ENCODE measurements at regions not wholly inside any gene's neighbourhood (a gene's known extent, or its start where the extent isn't known, plus 50 kb on each side); places are given as distances from the start of the nearest gene placed in this dataset.
A peak's percentile ranks its signal among the peaks of the same experiment; 100 is the strongest.

DNA sequence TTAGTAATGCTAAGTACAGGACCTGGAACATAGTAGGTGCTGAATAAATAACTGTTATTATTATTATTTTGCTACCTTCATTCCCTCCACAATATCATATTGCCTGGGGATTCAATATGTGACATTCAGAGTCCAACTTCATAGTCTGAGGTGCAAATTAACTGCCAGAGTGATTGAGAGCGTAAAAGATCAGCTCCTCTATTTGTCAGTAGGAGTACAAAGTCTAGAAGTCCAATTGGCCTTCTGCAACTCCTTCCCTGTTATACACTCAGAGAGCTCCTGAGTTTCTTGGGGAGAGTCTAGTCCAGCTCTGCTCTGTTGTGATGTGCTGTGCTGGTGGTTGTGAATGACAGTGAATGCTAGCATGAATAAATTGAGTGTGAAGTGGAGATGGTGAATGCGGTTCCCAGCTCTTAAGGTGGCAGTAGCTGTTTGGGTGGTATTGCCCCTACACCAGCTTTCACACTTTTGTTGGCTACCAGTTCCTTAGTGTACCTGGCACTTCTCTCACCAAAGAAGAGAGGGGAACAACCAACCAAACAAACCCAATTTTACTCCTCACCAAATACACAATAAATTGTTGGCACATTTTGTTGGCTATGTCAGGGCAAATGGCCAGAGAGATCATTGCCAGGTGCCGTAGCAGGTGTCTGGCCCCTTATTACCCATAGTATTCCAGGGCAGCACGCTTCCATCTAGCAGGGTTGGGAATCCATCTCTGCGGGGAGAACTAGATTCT, 270.1 kb upstream of the TBL1XR1 start:
- no peaks in the 10 kb centered on the region for H3K9me3 ChIP-seq
- H3K4me1 ChIP-seq: peaks cover 8% of the 10 kb centered on the region
- TF ChIP-seq, protein P1, sequence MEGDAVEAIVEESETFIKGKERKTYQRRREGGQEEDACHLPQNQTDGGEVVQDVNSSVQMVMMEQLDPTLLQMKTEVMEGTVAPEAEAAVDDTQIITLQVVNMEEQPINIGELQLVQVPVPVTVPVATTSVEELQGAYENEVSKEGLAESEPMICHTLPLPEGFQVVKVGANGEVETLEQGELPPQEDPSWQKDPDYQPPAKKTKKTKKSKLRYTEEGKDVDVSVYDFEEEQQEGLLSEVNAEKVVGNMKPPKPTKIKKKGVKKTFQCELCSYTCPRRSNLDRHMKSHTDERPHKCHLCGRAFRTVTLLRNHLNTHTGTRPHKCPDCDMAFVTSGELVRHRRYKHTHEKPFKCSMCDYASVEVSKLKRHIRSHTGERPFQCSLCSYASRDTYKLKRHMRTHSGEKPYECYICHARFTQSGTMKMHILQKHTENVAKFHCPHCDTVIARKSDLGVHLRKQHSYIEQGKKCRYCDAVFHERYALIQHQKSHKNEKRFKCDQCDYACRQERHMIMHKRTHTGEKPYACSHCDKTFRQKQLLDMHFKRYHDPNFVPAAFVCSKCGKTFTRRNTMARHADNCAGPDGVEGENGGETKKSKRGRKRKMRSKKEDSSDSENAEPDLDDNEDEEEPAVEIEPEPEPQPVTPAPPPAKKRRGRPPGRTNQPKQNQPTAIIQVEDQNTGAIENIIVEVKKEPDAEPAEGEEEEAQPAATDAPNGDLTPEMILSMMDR (IDR thresholded peaks at IDR 0.05; ENCODE audit: low read depth, low read length): no peak
- DNase-seq: no peak
- no peaks in the 10 kb centered on the region for H3K36me3 ChIP-seq
- H3K4me3 ChIP-seq (ENCODE audit: low read depth, low read length): no peak overlapping the region
- no peaks in the 10 kb centered on the region for H3K27me3 ChIP-seq

DNA sequence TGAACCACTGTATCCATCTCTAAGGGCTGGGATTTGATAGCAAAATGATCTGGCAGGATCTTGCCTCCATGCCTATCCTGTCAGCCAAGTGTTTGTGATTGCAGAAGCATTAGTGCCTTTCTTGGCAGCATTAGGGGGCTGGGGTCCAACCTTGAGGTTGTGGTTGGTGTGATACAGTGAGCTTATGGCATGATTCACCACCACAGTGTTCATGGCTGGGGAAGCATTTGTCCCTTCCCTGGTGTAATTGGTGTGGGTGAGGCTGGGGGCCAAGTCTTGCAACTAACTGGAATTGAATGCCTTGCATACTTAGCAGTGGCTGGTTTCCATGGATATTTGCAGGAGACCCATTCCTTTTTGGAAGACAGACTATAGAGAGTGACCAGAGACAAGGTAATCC, 271.0 kb upstream of the TBL1XR1 start:
- H3K27me3 ChIP-seq: no peaks in the 10 kb centered on the region
- peaks cover 8% of the 10 kb centered on the region for H3K4me1 ChIP-seq
- TF ChIP-seq, protein P1 (IDR thresholded peaks at IDR 0.05; ENCODE audit: low read depth, low read length): no peak
- no peak overlapping the region for H3K4me3 ChIP-seq (ENCODE audit: low read depth, low read length)
- no peaks in the 10 kb centered on the region for H3K9me3 ChIP-seq
- no peaks in the 10 kb centered on the region for H3K36me3 ChIP-seq
- no peak for DNase-seq

DNA sequence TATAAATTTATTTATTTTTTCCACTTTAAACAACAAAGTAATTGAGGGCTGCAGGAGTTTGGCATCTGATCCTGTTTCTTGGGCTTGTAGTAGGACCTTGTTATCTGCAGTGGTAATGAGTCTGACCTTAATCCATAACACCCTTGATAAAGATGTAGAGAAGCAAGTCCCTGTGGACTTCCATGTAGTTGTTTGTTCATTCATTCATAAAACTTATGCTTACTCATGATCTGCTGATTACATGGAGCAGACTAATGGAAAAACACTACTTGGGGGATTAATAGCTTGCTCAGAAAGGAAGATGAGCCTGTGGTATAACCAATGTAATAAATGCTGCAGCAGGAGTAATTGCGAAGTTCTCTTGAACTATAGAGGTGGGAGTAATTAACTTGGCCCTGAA, 271.5 kb upstream of the TBL1XR1 start:
- DNase-seq: no peak
- H3K9me3 ChIP-seq: no peaks in the 10 kb centered on the region
- TF ChIP-seq, protein P1 (IDR thresholded peaks at IDR 0.05; ENCODE audit: low read depth, low read length): no peak
- peaks cover 8% of the 10 kb centered on the region for H3K4me1 ChIP-seq
- no peaks in the 10 kb centered on the region for H3K36me3 ChIP-seq
- H3K27me3 ChIP-seq: no peaks in the 10 kb centered on the region
- no peak overlapping the region for H3K4me3 ChIP-seq (ENCODE audit: low read depth, low read length)

DNA sequence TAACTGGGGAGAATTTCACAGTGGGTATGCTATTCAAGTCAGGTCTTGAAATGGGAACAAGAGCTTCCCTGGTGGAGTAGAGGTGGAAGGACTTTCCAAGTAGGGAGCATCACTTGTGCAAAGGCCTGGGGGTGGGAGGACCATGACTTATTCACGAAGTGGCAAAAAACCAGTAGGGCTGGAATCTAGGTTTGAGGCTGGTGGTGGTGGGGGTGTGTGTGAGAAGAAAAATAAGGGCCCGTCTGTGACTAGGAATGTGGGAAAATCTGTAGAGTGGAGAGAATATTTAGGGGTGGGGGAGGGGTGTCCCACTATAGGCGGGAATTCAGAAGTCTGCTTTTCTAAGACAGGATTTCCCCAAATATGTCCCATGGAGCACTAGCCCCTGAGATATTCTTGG, 271.9 kb upstream of the TBL1XR1 start:
- TF ChIP-seq, protein P1 (IDR thresholded peaks at IDR 0.05; ENCODE audit: low read depth, low read length): no peak
- no peak overlapping the region for H3K4me3 ChIP-seq (ENCODE audit: low read depth, low read length)
- H3K27me3 ChIP-seq: no peaks in the 10 kb centered on the region
- no peaks in the 10 kb centered on the region for H3K9me3 ChIP-seq
- DNase-seq: no peak
- H3K36me3 ChIP-seq: no peaks in the 10 kb centered on the region
- H3K4me1 ChIP-seq: peaks cover 8% of the 10 kb centered on the region

DNA sequence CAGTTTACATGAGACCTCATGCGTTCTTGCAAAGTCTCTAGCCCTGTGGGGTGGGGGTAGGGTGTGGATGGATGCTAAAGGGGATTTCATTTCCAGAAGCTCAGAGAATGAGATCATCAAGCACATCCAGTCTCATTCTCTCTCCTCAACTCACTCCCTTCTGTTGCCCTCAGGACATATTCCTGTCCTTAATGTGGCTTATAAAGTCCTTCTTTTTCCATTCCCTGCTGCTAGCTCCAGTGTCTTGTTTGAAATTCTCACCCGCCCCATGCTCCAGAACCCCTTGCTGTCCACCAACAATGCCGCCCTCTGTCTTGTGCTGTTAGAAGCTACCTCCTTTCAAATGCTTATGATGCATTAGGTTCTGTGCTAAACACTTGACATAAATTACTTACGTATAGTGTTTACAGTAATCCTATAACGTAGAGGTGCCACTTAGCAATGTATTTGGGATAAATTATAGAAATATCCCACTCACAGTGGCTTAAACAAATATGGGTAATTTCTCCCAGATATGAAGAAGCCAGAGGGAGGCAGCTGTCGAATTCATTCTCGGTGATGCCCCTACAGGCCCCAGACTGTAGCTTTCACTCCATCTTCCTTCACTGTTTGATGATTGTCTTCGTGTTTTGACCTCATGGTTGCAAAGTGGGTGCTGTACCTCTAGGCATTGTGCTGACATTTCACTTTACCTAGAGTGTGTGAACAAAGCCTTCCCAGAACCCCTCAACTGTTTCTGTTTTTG, 273.1 kb upstream of the TBL1XR1 start:
- no peaks in the 10 kb centered on the region for H3K36me3 ChIP-seq
- H3K9me3 ChIP-seq: no peaks in the 10 kb centered on the region
- DNase-seq: peak; percentile 19
- no peaks in the 10 kb centered on the region for H3K27me3 ChIP-seq
- TF ChIP-seq, protein P1 (IDR thresholded peaks at IDR 0.05; ENCODE audit: low read depth, low read length): no peak
- no peak overlapping the region for H3K4me3 ChIP-seq (ENCODE audit: low read depth, low read length)
- H3K4me1 ChIP-seq: peaks cover 14% of the 10 kb centered on the region

Data from BE2C (cell line).